GM18909 (cell line): ENCODE measurements at regions not wholly inside any gene's neighbourhood (a gene's known extent, or its start where the extent isn't known, plus 50 kb on each side); places are given as distances from the start of the nearest gene placed in this dataset.
"Not testable (repeated sequence)": the region's sequence is repeated elsewhere in the genome, so short reads cannot be mapped to it uniquely, and the experiment has no call there.

Experiments
- ATAC-seq: cut with Tn5 transposase; IDR thresholded peaks from one replicate; pipeline ENCODE4 v1.9.1; 2021; ENCODE audit warnings: mild to moderate bottlenecking; ENCODE audit not compliant: unreplicated experiment, poor library complexity

GRCh38 chr16:80002261-80002660 is 401.7 kb upstream of the MAF start:
- ATAC-seq: no peak

- ATAC-seq: no peak
Measured at GRCh38 chr16:79998143-79998542, 397.6 kb upstream of the MAF start.

- ATAC-seq: no peak
Measured at GRCh38 chr16:79997257-79997656, 396.7 kb upstream of the MAF start.

GRCh38 chr16:79996321-79996720 is 395.8 kb upstream of the MAF start:
- no peak for ATAC-seq

GRCh38 chr16:79995315-79995714 is 394.8 kb upstream of the MAF start:
- no peak for ATAC-seq

GRCh38 chr16:79994418-79994817 is 393.9 kb upstream of the MAF start:
- ATAC-seq: no peak

GRCh38 chr16:79993629-79994209 is 393.2 kb upstream of the MAF start:
- no peak for ATAC-seq

- ATAC-seq: no peak
Measured at GRCh38 chr16:79991969-79992368, 391.4 kb upstream of the MAF start.

GRCh38 chr16:79988721-79989220 is 388.2 kb upstream of the MAF start:
- ATAC-seq: no peak

GRCh38 chr16:79988089-79988488 is 387.6 kb upstream of the MAF start:
- no peak for ATAC-seq

GRCh38 chr16:79986352-79986751 is 385.8 kb upstream of the MAF start:
- no peak for ATAC-seq

- ATAC-seq: no peak
Measured at GRCh38 chr16:79985606-79986005, 385.1 kb upstream of the MAF start.

GRCh38 chr16:79984149-79984548 is 383.6 kb upstream of the MAF start:
- not testable (repeated sequence) for ATAC-seq

- no peak for ATAC-seq
Measured at GRCh38 chr16:79982862-79983261, 382.3 kb upstream of the MAF start.

GRCh38 chr16:79982361-79982760 is 381.8 kb upstream of the MAF start:
- ATAC-seq: no peak

GRCh38 chr16:79981814-79982213 is 381.3 kb upstream of the MAF start:
- ATAC-seq: no peak

- ATAC-seq: no peak
Measured at GRCh38 chr16:79980650-79981521, 380.3 kb upstream of the MAF start.

- ATAC-seq: no peak
Measured at GRCh38 chr16:79977940-79978836, 377.7 kb upstream of the MAF start.

- no peak for ATAC-seq
Measured at GRCh38 chr16:79973320-79973719, 372.8 kb upstream of the MAF start.

- no peak for ATAC-seq
Measured at GRCh38 chr16:79972053-79972704, 371.6 kb upstream of the MAF start.
